HCT116 (cell line): ENCODE measurements at regions not wholly inside any gene's neighbourhood (a gene's known extent, or its start where the extent isn't known, plus 50 kb on each side); places are given as distances from the start of the nearest gene placed in this dataset.

Experiments
- ATAC-seq: fragments of 200-7000 bp; cut with Tn5 transposase; 2 replicates; pipeline ENCODE4 v1.9.1; 2020; ENCODE audit warnings: mild to moderate bottlenecking, moderate library complexity
- BruUV-seq: library from RNA; stranded (reverse); fragments of 400-500 nt; replicated peaks from 2 replicates; lab custom pipeline; 2021; lab: Mats Ljungman, UMichigan
- CTCF ChIA-PET: fragments of 300-600 bp; sonication (Branson Sonifier 250); formaldehyde crosslinking; loops from one replicate; lab custom pipeline; 2021; ENCODE audit warnings: antibody characterized with exemption; lab: Charles Lee
- POLR2A ChIA-PET: fragments of 300-600, 350-600 bp; sonication (Branson Sonifier 250); formaldehyde crosslinking; loops from one replicate; lab custom pipeline; 2021; ENCODE audit warnings: antibody characterized with exemption; lab: Charles Lee
- RAD21 ChIA-PET, 2 experiments: fragments of 300-600 bp; sonication (Branson Sonifier 250); formaldehyde crosslinking; loops; one replicate each; lab custom pipeline; 2023; ENCODE audit warnings: low total read pairs in 2 of 2; ENCODE audit not compliant: uncharacterized antibody in 2 of 2, unreplicated experiment in 2 of 2, low non-redundant PET in 1 of 2; lab: Charles Lee
- DNase-seq: peaks from one replicate; pipeline ENCODE4 v3.0.0-alpha.2; 2010; ENCODE audit warnings: low read depth, low spot score
- H2AFZ ChIP-seq: fragments of 200-600 bp; shearing (Covaris generic), sonication (generic); 2 replicates; pipeline ENCODE4 v1.6.1; 2017; ENCODE audit warnings: low read depth, mixed run types, mixed read lengths, antibody characterized with exemption, low read length; ENCODE audit not compliant: poor library complexity, severe bottlenecking
- H3K27ac ChIP-seq: 2 replicates; pipeline ENCODE4 v1.5.1; 2012; ENCODE audit warnings: low read depth, low read length
- H3K27me3 ChIP-seq: fragments of 200-600 bp; sonication (generic); 2 replicates; pipeline ENCODE4 v1.6.1; 2016; ENCODE audit warnings: mixed run types, low read length, mixed read lengths; ENCODE audit not compliant: insufficient read depth
- H3K36me3 ChIP-seq, 2 experiments: fragments of 200-500 bp in 1 of 2; fragments of 200-600 bp in 1 of 2; sonication (Bioruptor generic) in 1 of 2; sonication (generic) in 1 of 2; 2 replicates each; pipeline versions ENCODE4 v1.5.1 to v1.6.1; 2014 to 2016; ENCODE audit warnings: low read length in 2 of 2, inconsistent platforms in 1 of 2, mixed read lengths in 1 of 2, mixed run types in 1 of 2; ENCODE audit not compliant: insufficient read depth in 2 of 2, control insufficient read depth in 1 of 2
- H3K4me1 ChIP-seq, 2 experiments: fragments of 200-600 bp in 1 of 2; sonication (generic) in 1 of 2; 2 replicates each; pipeline versions ENCODE4 v1.5.1 to v1.6.1; 2012 to 2017; ENCODE audit warnings: low read length in 2 of 2, inconsistent platforms in 1 of 2, mild to moderate bottlenecking in 1 of 2, mixed read lengths in 1 of 2, mixed run types in 1 of 2, moderate library complexity in 1 of 2; ENCODE audit not compliant: insufficient read depth in 2 of 2, control insufficient read depth in 1 of 2
- H3K4me2 ChIP-seq: fragments of 200-600 bp; sonication (generic); 2 replicates; pipeline ENCODE4 v1.6.1; 2017; ENCODE audit warnings: mixed run types, low read length, mixed read lengths
- H3K4me3 ChIP-seq, 2 experiments: fragments of 200-600 bp in 1 of 2; sonication (generic) in 1 of 2; replicated peaks in 1 of 2; 2 replicates each; pipeline ENCODE4 v1.5.1; 2011 to 2016; ENCODE audit warnings: low read length in 2 of 2, control low read depth in 1 of 2, low read depth in 1 of 2, mild to moderate bottlenecking in 1 of 2, mixed read lengths in 1 of 2, mixed run types in 1 of 2
- H3K79me2 ChIP-seq: fragments of 200-600 bp; sonication (generic); 2 replicates; pipeline ENCODE4 v1.6.1; 2017; ENCODE audit warnings: mild to moderate bottlenecking, mixed run types, low read length, moderate library complexity, mixed read lengths; ENCODE audit not compliant: insufficient read depth
- H3K9ac ChIP-seq: fragments of 200-600 bp; sonication (generic); 2 replicates; pipeline ENCODE4 v1.6.1; 2016; ENCODE audit warnings: low read length, mixed read lengths
- H3K9me2 ChIP-seq: fragments of 200-600 bp; sonication (generic), shearing (Covaris generic); 2 replicates; pipeline ENCODE4 v1.6.1; 2017; ENCODE audit warnings: mixed run types, mild to moderate bottlenecking, moderate library complexity; ENCODE audit not compliant: insufficient read depth
- H3K9me3 ChIP-seq, 2 experiments: fragments of 200-500 bp in 1 of 2; fragments of 200-600 bp in 1 of 2; sonication (Bioruptor generic) in 1 of 2; sonication (generic) in 1 of 2; 2 replicates each; pipeline ENCODE4 v1.6.1; 2014 to 2017; ENCODE audit warnings: low read length in 2 of 2, mixed read lengths in 2 of 2, inconsistent platforms in 1 of 2, low read depth in 1 of 2, mild to moderate bottlenecking in 1 of 2, mixed run types in 1 of 2, moderate library complexity in 1 of 2; ENCODE audit not compliant: control insufficient read depth in 1 of 2, insufficient read depth in 1 of 2
- H4K20me1 ChIP-seq: fragments of 200-600 bp; sonication (generic), shearing (Covaris generic); 2 replicates; pipeline ENCODE4 v1.6.1; 2017; ENCODE audit warnings: mixed run types, mild to moderate bottlenecking, moderate library complexity; ENCODE audit not compliant: insufficient read depth
- CBX3 ChIP-seq: IDR thresholded peaks from 2 replicates; pipeline ENCODE4 v1.6.1; 2012; ENCODE audit warnings: low read depth
- CEBPB ChIP-seq: IDR thresholded peaks from 2 replicates; pipeline ENCODE4 v1.6.1; 2012; ENCODE audit warnings: low read depth
- ELF1 ChIP-seq: IDR thresholded peaks from 2 replicates; pipeline ENCODE4 v1.6.1; 2012; ENCODE audit warnings: low read depth, borderline replicate concordance
- EZH2 ChIP-seq: fragments of 200-600 bp; sonication (generic); IDR thresholded peaks from 2 replicates; pipeline ENCODE4 v1.6.1; 2017; ENCODE audit warnings: antibody characterized with exemption, mixed run types
- EZH2phosphoT487 ChIP-seq: fragments of 200-600 bp; IDR thresholded peaks from 2 replicates; pipeline ENCODE4 v1.6.1; 2018; ENCODE audit warnings: antibody characterized with exemption, borderline replicate concordance
- FOSL1 ChIP-seq: IDR thresholded peaks from 2 replicates; pipeline ENCODE4 v1.6.1; 2012; ENCODE audit warnings: low read depth
- JUND ChIP-seq: IDR thresholded peaks from 2 replicates; pipeline ENCODE4 v1.6.1; 2012
- POLR2A ChIP-seq: IDR thresholded peaks from 2 replicates; pipeline ENCODE4 v1.7.0; 2011; ENCODE audit warnings: borderline replicate concordance; ENCODE audit not compliant: insufficient read depth, insufficient read length; ENCODE audit errors: extremely low read depth
- POLR2AphosphoS5 ChIP-seq: IDR thresholded peaks from 2 replicates; pipeline ENCODE4 v1.6.1; 2011; ENCODE audit warnings: mild to moderate bottlenecking, low read depth, low read length, moderate library complexity
- SIN3A ChIP-seq: IDR thresholded peaks from 2 replicates; pipeline ENCODE4 v1.6.1; 2012; ENCODE audit warnings: low read depth
- SRF ChIP-seq: IDR thresholded peaks from 2 replicates; pipeline ENCODE4 v1.6.1; 2012; ENCODE audit warnings: low read depth
- YY1 ChIP-seq: IDR thresholded peaks from 2 replicates; pipeline ENCODE4 v1.6.1; 2011; ENCODE audit warnings: low read length, low read depth, moderate library complexity, mild to moderate bottlenecking; ENCODE audit not compliant: insufficient replicate concordance; ENCODE audit errors: extremely low read depth
- ZNF274 ChIP-seq: fragments of 200-500 bp; sonication (Bioruptor generic); IDR thresholded peaks from 2 replicates; pipeline ENCODE4 v1.6.1; 2014; ENCODE audit warnings: mild to moderate bottlenecking, low read depth, low read length, inconsistent platforms
- intact Hi-C: fragments of 100-400 bp; cut with micrococcal nuclease; formaldehyde crosslinking; loops from 2 replicates; pipeline ENCODE4 v1.10.0; 2022
- TF ChIP-seq, protein P1 (sequence below): IDR thresholded peaks from 2 replicates; pipeline ENCODE4 v1.6.1; 2012; ENCODE audit warnings: low read depth
- TF ChIP-seq, protein P2 (sequence below), 3 experiments: fragments of 200-600 bp in 1 of 3; sonication (generic) in 1 of 3; IDR thresholded peaks in 2 of 3; conservative IDR thresholded peaks in 1 of 3; 2 replicates each; pipeline ENCODE4 v1.5.1; 2012 to 2017; ENCODE audit warnings: low read depth in 2 of 3, low read length in 2 of 3, antibody characterized with exemption in 1 of 3, borderline replicate concordance in 1 of 3, control low read depth in 1 of 3, mild to moderate bottlenecking in 1 of 3, mixed read lengths in 1 of 3, mixed run types in 1 of 3, moderate library complexity in 1 of 3; ENCODE audit not compliant: insufficient read depth in 1 of 3

DNA sequence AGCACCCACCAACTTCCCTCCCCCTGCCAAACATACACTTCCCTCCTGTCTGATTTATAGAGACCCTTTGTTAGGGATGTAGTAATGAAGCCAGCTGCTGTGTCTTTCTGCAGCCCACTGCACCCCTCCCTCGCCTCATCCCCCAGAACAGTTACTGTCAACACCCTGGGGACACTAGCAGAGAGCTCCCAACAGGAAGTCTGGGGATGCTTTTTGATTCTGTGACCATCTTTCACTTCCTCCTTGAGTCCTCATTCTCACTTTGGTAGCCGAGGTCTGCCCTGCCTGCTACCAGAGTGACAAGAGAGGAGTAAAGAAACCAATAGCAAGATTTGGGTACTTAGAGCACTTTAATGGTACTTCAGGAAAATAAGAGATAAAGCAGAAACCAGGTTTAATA, 201.6 kb downstream of the SATB1 start:
- DNase-seq (no peak), ATAC-seq (no peak)
- ChIA-PET CTCF (no interaction called here), POLR2A (no interaction called here), RAD21 (no interaction called here)
- Histone ChIP-seq H3K79me2 (no peaks in the 10 kb centered on the region), H4K20me1 (no peaks in the 10 kb centered on the region), H3K9ac (no peak overlapping the region), H3K9me3 (no peaks in the 10 kb centered on the region), H2AFZ (no peak overlapping the region), H3K27ac (no peak overlapping the region), H3K4me1 (no peaks in the 10 kb centered on the region), H3K9me2 (no peaks in the 10 kb centered on the region), H3K4me3 (no peak overlapping the region), H3K4me2 (no peak overlapping the region), H3K36me3 (no peaks in the 10 kb centered on the region), H3K27me3 (no peaks in the 10 kb centered on the region)
- TF ChIP-seq JUND = no peak
- TF ChIP-seq ZNF274 = no peak
- no peak for TF ChIP-seq SRF
- no peak for TF ChIP-seq EZH2
- TF ChIP-seq, protein P1, sequence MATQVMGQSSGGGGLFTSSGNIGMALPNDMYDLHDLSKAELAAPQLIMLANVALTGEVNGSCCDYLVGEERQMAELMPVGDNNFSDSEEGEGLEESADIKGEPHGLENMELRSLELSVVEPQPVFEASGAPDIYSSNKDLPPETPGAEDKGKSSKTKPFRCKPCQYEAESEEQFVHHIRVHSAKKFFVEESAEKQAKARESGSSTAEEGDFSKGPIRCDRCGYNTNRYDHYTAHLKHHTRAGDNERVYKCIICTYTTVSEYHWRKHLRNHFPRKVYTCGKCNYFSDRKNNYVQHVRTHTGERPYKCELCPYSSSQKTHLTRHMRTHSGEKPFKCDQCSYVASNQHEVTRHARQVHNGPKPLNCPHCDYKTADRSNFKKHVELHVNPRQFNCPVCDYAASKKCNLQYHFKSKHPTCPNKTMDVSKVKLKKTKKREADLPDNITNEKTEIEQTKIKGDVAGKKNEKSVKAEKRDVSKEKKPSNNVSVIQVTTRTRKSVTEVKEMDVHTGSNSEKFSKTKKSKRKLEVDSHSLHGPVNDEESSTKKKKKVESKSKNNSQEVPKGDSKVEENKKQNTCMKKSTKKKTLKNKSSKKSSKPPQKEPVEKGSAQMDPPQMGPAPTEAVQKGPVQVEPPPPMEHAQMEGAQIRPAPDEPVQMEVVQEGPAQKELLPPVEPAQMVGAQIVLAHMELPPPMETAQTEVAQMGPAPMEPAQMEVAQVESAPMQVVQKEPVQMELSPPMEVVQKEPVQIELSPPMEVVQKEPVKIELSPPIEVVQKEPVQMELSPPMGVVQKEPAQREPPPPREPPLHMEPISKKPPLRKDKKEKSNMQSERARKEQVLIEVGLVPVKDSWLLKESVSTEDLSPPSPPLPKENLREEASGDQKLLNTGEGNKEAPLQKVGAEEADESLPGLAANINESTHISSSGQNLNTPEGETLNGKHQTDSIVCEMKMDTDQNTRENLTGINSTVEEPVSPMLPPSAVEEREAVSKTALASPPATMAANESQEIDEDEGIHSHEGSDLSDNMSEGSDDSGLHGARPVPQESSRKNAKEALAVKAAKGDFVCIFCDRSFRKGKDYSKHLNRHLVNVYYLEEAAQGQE = no peak
- TF ChIP-seq FOSL1 = no peak
- TF ChIP-seq, protein P2, sequence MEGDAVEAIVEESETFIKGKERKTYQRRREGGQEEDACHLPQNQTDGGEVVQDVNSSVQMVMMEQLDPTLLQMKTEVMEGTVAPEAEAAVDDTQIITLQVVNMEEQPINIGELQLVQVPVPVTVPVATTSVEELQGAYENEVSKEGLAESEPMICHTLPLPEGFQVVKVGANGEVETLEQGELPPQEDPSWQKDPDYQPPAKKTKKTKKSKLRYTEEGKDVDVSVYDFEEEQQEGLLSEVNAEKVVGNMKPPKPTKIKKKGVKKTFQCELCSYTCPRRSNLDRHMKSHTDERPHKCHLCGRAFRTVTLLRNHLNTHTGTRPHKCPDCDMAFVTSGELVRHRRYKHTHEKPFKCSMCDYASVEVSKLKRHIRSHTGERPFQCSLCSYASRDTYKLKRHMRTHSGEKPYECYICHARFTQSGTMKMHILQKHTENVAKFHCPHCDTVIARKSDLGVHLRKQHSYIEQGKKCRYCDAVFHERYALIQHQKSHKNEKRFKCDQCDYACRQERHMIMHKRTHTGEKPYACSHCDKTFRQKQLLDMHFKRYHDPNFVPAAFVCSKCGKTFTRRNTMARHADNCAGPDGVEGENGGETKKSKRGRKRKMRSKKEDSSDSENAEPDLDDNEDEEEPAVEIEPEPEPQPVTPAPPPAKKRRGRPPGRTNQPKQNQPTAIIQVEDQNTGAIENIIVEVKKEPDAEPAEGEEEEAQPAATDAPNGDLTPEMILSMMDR (IDR thresholded peaks at IDR 0.05 in 2 of 3, conservative IDR thresholded peaks at IDR 0.05 in 1 of 3; ENCODE audit: borderline replicate concordance in 1 of 3, insufficient read depth in 1 of 3, low read depth in 2 of 3, low read length in 2 of 3) = no peak
- no peak for TF ChIP-seq ELF1
- no peak for TF ChIP-seq SIN3A
- no peak for TF ChIP-seq YY1
- no peak for TF ChIP-seq POLR2AphosphoS5
- TF ChIP-seq CEBPB = no peak
- no peak for TF ChIP-seq POLR2A
- TF ChIP-seq CBX3 = no peak
- no peak for TF ChIP-seq EZH2phosphoT487
- BruUV-seq = no TSS peak
- intact Hi-C loops = no loop called here
